GM18867 (cell line): ENCODE measurements at regions not wholly inside any gene's neighbourhood (a gene's known extent, or its start where the extent isn't known, plus 50 kb on each side); places are given as distances from the start of the nearest gene placed in this dataset.

Experiments
- ATAC-seq: cut with Tn5 transposase; IDR thresholded peaks from one replicate; pipeline ENCODE4 v1.9.1; 2021; ENCODE audit warnings: mild to moderate bottlenecking, moderate library complexity; ENCODE audit not compliant: unreplicated experiment

DNA sequence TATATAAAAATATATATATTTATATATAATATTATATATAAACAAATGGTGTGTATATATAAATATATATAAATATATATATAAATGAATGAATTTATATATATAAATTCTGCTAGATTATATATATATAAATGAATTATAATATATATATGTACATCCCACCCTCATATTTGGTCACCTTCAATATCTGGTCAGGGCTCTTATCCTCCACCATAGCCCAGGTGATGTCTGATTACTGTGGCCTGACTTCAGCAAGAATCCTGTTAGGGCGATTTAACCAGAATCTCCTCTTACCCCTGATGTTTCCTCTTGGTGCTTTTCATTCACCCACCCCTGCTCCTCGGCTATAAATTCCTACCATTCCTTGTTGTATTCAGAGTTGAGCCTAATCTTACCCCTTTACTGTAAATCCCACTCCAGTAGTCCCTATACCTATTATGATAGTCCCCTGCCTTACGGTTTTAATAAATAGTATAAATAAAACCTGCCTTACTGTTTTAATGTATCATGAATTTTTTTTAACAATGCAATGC is 439.6 kb downstream of the PLOD2 start:
- ATAC-seq: no peak

DNA sequence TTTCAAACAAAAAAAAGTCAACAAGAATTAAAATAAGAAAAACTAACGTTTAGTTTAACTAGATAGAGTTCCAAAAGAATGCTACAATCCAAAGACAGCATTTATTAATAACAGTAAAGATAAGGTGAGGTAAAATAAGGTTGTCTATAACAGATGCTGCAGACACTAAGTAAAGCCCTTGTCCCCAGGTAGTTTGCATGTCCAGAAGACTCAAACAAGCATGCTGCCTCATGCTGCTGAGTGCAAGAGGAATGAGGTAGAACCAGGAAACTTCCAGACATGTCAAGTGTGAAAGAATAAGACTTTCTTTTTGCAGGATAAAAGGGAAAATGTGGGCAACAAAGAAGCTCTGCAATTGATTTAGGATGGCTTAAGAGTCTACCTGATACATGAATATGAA is 439.2 kb downstream of the PLOD2 start:
- no peak for ATAC-seq

DNA sequence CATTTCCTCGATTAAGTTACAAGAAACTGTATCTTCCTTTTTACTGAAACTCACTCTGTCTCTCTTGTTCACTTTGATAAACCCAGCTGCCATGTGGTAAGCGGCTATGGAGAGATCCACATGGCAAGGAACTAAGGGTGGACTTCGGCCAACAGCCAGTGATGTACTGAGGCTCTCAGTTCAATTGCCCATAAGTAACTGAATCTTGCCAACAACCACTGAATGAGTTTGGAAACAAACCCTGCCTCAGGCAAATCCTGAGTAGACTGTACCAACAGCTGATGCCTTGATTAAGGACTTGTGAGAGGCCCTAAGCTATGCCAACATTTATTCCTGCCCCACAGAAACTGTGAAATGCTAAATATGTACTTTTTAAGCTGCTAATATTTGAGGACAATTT is 433.5 kb downstream of the PLOD2 start:
- ATAC-seq: no peak

DNA sequence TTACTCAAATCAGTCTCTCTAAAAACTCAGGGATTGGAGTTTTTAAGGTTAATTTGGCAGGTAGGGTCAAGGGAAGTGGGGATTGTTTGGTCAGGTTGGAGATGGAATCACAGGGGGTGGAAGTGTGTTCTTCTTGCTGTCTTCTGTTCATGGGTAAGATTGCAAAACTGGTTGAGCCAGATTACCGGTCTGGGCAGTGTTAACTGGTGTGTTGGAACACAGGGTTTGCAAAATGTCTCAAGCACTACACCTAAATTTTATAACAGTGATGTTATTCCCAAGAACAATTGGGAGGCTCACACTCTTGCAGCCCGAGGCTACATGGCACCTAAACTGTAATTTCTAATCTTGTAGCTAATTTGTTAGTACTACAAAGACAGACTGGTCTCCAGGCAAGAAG is 425.4 kb downstream of the PLOD2 start:
- no peak for ATAC-seq

DNA sequence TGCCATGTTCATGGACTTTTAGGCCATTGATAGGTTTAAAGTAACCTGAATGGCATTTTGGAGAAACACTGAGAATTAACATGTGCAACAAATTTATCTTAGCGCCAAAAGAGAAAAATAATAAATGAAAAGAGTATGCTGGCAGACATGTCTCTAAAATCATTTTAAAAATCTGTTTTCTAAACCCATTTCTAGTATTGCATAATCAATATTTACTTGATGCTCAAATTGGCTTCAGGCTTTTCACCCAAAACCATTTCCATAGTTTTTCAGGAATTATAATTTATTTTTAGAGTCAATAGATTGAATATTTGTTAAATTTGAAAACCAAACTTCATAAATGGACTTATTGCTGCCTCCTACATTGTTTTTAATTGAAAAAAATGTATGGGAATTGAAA is 423.0 kb downstream of the PLOD2 start:
- no peak for ATAC-seq

DNA sequence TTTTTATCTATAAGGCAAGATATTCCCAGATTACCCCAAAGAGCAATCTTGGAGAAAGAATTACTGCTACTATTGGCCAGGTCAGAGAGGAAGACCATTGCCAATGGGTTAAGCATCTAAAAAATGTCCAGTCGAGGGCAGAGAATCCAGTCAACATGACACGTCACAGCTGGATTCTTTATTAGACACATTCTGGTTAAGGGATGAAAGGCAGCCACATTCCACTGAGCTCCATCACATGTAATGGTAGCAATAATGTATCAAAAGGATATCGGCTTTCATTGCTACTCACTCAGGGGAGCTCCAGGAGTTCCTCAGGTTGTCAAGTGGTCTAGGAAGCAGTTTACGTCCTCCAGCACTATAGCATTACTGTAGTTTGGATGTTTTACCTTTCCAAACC is 421.1 kb downstream of the PLOD2 start:
- ATAC-seq: no peak

DNA sequence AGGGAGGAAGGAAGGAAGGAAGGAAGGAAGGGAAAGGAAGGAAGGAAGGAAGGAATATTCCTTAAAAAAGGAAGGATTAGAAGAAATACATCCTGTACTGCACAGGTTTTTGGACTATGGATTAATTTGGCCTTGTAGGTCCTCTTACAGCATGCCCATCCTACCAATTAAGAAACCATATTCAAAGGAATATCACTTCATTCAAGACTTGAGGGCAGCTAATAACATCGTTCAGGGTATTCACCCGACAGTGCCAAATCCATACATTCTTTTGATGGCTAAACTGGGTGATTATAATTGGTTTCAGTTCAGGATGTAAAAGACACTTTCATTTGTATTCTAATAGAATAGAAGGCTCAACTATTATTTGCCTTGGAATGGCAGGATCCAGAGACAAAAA is 410.3 kb downstream of the PLOD2 start:
- ATAC-seq: no peak

DNA sequence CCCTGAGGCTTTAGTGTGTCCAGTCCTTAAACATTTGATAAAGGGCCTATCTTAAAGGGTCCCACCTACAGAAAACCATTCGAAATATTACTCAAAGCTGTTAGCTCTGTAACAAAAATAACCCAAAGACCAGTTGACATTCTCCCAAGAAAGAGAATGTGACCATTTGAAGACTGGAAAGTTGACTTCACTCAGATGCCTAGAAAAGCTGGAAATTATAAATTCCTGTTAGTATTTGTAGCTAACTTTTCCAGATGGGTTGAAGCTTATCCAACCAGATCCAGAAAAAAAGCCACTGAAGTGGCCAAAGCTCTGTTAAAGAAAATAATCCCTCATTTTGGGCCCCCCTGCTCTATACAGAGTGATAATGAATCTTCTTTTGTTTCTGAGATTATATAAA is 408.4 kb downstream of the PLOD2 start:
- no peak for ATAC-seq

DNA sequence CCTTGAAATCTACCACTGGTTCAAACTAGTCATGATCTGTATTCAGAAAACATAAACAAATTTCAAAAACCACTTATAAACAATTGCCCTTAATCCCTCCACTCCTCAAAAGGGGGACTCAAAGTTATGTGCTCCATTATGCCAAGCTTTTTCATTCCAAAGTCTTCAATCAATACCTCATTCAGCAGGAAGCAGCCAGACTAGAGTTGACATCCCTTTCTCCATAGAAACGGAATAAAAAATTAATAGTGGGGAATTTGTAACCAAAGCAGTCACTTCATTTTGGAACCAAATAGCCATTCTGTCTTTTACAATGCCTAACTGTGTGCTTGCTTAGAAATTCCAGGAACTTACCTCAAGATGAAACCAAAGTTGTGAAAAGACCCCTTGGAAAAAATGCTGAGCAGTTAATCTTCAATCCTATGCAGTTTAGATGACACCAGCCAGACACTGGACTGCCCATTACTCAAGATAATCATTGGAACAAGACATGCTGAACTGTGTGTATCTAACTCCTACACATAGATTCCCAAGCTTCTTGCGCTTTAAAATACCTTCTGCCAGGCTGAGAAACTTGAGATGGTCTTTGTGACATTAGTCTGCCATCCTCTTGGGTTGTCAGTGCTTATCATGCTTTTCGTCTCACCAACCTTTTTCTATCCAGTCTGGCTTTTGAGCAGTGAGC is 406.2 kb downstream of the PLOD2 start:
- no peak for ATAC-seq

DNA sequence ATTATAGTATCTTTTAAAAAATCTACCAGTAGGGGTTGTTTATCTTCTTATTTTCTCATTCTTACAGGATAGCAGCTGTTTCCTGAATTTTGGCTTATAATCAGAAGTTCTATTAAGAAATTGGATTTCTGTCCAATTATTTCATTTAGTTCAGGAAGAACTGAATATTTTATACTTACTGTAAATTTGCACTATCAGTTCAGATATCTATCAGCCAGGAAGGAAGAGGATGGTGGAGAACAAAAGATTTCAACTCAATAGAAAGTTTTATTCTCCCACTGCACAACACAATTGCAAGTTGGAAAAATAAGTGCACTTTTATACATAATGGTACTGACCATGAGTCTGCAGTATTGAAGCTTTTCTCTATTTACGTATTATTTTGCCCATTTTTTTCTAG is 400.9 kb downstream of the PLOD2 start:
- no peak for ATAC-seq

DNA sequence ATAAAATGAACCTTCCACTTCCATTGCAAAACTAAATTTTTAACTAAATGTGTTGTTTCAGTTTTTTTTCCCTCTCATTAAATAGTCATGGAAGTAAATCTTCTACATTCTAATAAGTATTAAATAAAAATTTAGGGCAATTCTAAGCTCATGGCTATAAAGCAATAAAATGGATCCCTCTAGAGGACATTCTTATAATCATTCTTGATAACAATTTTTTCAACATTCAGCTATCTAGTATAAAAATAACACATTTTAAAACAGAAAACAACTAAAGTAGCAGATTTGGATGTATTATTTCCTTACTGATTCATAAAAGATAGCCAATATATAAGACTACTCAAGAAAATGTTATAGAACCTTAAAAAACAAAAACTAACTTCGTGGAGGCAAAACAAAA is 393.1 kb downstream of the PLOD2 start:
- ATAC-seq: no peak

DNA sequence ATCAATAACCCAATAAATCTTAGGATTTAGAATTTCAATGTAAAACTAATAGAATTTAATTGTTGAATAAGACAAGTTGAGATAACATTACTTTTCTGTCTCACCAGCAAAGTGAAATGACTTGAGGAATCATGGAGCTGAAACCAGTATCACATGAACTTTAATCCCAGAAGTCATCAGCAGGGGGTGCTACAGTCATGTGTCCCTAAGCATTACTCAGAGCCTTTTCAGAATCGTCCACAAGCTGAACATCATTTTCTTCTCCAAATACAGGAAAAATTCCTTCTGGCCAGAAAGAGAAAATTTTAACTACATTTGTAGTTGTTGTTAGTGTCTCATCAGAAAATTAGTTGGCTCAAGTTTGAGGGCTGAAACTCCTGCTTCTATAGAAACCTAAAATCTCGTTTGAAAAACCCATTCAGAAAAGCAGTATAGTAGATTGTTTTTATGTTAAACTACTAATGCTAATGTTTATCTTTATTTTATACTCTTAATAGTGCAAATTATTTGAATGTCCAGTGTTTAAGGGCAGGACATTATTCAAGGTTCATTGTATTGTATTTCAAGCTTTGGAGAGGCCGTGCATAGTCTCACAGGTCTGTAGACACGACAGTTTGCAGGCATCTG is 384.1 kb downstream of the PLOD2 start:
- ATAC-seq: peak; percentile 64

DNA sequence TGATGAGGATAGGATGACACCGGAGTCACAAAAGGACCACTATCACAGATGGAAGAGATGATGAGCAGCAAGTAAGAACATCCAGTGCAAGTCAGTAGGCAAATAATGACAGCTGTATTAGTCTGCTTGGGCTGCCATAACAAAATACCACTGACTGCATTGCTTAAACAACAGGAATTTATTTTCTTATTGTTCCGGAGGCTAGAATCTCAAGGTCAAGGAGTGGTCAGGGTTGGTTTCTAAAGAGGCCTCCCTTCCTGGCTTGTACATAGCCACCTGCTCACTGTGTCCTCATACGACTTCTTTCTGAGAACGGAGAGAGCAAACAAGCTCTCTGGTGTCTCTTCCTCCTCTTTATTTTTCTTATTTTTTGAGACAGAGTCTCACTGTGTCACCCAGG is 380.7 kb downstream of the PLOD2 start:
- no peak for ATAC-seq

DNA sequence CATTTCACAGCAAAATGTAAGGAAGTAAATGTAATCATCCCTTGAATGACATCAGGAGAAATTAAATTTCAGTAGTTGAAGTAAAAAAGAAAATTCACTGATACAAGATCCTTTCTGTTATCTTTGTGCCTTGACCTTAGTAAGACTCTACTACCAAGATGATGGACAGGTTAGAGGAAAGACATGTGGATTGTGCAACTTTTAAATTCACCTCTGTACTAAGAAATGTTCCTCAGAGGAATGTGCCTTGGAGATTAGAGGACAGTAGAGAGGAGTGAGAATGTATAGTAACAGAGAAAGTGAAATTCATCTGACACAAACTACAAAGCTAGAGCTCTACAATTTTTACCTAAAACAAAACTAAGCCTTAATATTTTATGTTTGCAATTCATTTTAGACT is 375.3 kb downstream of the PLOD2 start:
- ATAC-seq: no peak

DNA sequence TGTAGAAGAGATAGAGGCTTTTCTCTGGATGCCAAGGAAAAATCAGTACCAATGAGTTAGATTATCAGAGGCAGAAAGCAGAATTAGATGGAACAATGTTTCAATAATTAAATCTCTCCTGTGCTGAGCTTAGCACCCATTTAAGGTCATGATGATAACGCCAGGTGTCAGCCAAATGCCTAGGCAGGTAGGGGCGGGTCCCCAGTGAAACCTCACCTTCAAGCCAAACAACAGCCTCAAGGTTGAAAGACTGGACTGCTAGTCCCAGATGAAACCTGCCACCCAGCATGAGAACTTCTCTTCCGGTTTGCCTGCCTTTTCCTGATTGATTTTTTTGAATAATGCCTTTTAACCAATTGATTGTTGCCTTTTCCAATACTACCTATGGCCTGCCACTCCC is 363.0 kb downstream of the PLOD2 start:
- ATAC-seq: no peak

DNA sequence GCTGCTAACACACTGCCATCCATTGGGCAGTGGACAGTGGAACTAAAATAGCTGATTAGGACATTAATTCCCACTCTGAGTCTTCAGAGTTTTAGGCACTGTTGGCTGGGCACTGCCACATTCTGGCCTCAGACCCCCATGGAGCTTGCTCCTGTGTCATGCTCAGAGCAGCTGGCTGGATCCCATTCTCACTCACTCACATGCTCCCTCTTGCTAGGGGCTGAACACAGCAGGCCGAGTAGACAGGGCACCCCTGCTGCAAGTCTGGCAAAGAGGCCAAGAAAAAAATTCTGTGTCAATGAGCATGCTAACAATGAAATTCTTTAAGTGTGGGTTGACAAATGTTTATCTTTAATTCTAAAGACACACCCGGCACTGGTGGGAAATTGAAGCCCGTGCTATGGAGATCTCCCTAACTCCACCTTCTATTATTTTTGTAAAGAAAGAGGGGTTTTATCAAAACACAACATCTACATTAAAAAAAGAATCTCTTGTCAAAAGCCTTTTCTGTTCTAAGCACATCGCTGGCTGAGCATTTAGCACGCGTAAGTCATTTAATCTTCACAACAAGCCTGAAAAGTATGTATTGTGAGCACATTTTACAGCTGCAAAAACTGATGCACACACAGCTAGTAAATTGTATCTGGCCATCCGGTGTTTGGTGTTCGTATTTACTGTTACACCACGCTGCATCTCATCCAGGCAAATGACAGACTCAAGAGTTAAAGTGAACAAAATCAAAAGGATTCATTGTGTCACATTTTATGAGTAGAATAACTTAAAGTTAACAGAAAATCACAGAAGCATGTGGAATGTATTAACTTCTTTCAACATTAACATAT is 362.1 kb downstream of the PLOD2 start:
- ATAC-seq: no peak

DNA sequence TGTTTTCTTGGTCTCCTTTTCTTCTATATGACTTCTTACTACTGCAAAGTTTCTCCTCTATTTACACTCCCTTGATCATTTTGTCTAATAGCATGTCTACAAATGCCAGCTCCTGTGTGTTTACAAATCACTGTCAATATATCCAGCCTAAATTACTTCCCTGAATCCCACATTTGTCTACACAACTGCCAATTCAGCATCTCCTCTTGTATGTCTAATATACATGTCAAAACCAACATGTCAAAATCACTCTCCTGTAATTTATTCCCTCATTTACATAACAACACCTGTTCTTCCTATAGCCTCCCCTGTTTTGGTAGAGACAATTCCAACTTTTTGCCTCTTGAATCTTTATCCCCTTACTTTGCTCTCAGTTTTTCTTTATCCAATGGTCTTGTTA is 359.3 kb downstream of the PLOD2 start:
- ATAC-seq: no peak

DNA sequence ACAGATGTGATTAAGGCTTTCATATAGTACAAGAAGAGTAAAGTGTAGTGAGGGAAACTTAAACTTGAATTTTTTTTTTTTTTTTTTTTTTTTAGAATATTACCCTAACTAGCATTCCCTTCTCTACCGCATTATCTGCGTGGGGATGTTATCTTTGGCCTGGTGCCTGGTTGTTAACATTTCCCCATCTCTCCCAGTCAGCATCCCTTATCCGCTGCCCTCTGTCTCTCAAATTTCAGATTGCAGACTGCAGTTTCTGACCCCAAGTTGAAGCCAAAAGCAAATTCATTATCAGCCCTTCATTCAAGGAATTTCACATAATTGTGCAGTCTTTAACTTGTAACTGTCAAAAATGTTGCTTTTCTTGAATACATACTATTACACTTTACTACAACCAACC is 353.0 kb downstream of the PLOD2 start:
- no peak for ATAC-seq

DNA sequence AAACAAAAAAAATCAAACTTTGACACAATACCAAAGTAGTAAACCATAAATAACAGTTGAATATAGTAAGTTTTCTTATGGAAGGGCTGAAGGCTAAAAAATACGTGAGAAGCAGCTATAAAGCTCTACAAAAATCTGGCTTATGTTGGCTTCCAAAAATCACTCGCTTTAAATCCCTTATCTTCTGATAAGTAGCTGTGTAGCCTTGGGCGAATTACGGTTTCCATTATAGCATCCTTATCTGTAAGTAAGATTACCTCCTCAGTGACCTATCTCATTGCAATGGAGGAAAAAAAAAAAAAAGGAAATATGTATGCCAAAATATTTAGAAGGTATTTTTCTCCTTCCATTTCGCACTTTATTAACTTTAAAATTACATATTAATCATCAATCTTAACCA is 348.6 kb downstream of the PLOD2 start:
- ATAC-seq: no peak

DNA sequence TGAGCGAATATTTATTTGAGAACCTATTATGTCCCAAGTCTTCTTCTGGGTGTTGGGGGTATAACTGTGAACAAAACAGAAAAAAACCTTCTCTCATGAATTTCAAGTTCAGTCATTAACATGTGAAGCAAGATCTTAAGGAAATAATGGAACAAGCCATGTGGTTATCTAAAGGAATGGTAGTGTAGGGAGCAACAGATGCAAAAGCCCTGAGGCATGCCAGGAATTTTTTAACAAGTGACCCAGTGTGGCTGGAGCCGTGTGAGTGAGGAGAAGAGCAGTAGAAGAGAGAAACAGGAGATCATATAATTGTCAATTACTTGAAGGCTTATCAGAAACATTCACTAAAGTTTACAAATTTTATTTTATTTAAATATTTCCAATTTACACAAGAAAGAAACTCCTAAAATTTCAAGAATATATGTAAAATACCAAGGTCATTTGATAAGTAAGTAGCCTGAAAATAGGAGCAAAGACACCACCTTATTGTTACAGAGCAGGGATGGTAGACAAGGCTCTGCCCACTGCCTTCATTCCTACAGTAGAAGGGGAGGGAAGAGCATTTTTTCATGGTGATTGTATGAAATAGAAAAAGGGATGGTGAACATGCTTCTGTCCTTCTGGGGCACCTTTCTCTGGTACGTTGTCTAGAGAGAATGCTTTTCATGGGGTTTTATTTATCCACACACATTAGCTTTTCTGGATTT is 345.1 kb downstream of the PLOD2 start:
- no peak for ATAC-seq

DNA sequence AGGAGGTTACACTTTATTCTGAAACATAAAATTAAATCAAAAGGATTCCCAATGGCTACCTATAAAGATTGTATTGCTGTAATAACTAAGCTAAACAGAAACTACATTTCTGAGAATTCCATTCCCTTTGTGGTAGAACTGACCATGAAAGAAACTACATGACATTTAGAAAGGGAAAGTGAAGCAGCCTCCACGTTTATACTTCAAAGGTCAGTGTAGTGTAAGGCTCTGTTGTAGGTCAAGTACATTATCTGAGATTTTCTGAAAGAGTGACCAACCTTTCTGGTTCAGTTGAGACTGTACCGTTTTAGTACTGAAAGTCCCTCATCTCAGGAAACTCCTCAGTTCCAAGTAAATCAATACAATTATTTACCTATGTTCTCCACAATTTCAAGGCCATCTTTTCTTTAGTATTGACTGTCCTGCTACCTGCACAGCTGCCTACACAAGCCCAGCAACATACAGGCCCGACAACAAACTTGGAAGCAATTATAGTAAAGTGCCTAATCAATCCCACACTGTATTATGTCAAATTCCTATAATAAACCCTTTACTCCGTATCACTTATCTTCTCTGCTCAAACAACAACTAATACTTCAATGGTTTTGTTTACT is 343.0 kb downstream of the PLOD2 start:
- no peak for ATAC-seq
